ENCODE measurements at regions not wholly inside any gene's neighbourhood (a gene's known extent, or its start where the extent isn't known, plus 50 kb on each side); places are given as distances from the start of the nearest gene placed in this dataset.

DNA sequence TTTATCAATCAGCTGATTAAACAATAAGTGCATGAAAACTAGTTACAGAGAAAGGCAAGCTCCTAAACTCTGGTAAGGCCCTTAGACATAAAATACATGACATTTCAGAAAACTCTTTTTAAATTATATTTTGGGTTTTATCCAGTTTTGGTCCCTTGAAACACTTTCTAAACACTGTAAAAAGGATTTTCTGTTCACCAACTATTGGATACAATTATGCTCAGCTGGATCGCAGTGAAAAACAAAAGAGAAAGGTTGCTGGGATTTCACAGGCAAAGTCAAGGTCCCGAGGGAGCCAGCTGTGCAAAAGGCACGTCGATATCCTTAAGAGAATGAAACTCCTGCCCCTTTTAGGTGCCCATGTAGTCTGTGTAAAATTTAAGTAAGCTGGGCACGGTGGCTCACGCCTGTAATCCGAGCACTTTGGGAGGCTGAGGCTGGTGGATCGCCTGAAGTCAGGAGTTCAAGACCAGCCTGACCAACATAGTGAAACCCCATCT lies 1018.4 kb upstream of the INTU start:
- no peaks in the 10 kb centered on the region for H3K27me3 ChIP-seq (ENCODE audit: control insufficient read depth, insufficient read depth, low read length)
- TF ChIP-seq, protein P1, sequence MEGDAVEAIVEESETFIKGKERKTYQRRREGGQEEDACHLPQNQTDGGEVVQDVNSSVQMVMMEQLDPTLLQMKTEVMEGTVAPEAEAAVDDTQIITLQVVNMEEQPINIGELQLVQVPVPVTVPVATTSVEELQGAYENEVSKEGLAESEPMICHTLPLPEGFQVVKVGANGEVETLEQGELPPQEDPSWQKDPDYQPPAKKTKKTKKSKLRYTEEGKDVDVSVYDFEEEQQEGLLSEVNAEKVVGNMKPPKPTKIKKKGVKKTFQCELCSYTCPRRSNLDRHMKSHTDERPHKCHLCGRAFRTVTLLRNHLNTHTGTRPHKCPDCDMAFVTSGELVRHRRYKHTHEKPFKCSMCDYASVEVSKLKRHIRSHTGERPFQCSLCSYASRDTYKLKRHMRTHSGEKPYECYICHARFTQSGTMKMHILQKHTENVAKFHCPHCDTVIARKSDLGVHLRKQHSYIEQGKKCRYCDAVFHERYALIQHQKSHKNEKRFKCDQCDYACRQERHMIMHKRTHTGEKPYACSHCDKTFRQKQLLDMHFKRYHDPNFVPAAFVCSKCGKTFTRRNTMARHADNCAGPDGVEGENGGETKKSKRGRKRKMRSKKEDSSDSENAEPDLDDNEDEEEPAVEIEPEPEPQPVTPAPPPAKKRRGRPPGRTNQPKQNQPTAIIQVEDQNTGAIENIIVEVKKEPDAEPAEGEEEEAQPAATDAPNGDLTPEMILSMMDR (IDR thresholded peaks at IDR 0.05; ENCODE audit: borderline replicate concordance, extremely low read depth, insufficient read depth) = no peak
- H3K36me3 ChIP-seq (ENCODE audit: control insufficient read depth in 2 of 3, insufficient read depth in 3 of 3, low read length in 3 of 3) = no peaks in the 10 kb centered on the region
- intact Hi-C loops (cut with DNase I) = no loop called here
- no peak overlapping the region for H3K4me3 ChIP-seq (ENCODE audit: low read length in 3 of 3)
- no peak overlapping the region for H3K27ac ChIP-seq (ENCODE audit: low read depth in 2 of 2, low read length in 2 of 2)
- H3K4me1 ChIP-seq (ENCODE audit: control insufficient read depth in 2 of 3, insufficient read depth in 2 of 3, low read depth in 1 of 3, low read length in 3 of 3) = no peaks in the 10 kb centered on the region
- H3K9me3 ChIP-seq (ENCODE audit: control insufficient read depth in 2 of 3, insufficient read depth in 1 of 3, low read length in 3 of 3) = no peaks in the 10 kb centered on the region
- no peak for DNase-seq
- FAIRE-seq = no peak
- no peak overlapping the region for H3K9ac ChIP-seq (ENCODE audit: low read length in 3 of 3)

DNA sequence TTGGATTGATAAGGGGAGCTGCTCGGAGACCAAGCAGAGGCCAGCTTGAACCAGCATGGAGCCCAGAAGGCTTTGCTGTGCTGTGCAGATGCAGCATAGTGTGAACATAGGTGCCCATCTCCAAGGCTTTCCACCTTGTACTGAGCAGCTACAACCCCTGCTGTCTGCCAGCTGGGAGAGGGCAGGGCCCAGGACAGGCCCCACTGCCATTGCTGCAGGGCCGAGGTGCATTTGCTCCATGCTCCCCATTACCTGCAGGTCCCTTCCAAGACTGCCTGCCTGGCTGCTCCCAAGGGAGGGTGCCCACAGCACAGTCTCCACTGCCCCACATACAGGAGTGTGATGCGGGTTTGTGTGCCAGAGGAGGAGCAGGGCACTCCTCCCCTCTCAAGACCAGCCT lies 1016.0 kb upstream of the INTU start:
- H3K4me3 ChIP-seq (ENCODE audit: low read length in 3 of 3) = no peak overlapping the region
- no peaks in the 10 kb centered on the region for H3K9me3 ChIP-seq (ENCODE audit: control insufficient read depth in 2 of 3, insufficient read depth in 1 of 3, low read length in 3 of 3)

DNA sequence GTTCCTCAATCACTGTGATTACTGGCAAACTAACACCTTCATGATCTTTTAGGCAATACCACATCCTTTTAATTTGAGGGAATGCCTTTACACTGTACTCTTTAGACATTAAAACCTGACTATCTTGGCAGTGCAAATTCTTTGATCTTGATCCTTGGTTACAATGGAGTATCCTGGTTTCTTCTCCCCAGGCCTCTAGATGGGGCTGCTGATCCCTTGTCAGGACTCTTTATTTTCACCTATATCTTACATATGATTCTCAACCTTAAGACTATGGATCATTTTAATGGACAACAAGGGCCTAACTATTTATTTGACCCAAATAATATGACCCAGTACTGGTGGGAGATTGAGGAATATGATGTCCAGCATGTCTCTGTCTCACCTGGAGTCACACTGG lies 1005.5 kb upstream of the INTU start:
- DNase-seq (no peak), FAIRE-seq (no peak)
- Histone ChIP-seq H3K27me3 (ENCODE audit: control insufficient read depth, insufficient read depth, low read length) (no peaks in the 10 kb centered on the region), H3K4me3 (ENCODE audit: low read length in 3 of 3) (no peak overlapping the region), H3K9me3 (ENCODE audit: control insufficient read depth in 2 of 3, insufficient read depth in 1 of 3, low read length in 3 of 3) (no peaks in the 10 kb centered on the region), H3K27ac (ENCODE audit: low read depth in 2 of 2, low read length in 2 of 2) (no peak overlapping the region), H3K9ac (ENCODE audit: low read length in 3 of 3) (no peak overlapping the region), H3K4me1 (ENCODE audit: control insufficient read depth in 2 of 3, insufficient read depth in 2 of 3, low read depth in 1 of 3, low read length in 3 of 3) (no peaks in the 10 kb centered on the region), H3K36me3 (ENCODE audit: control insufficient read depth in 2 of 3, insufficient read depth in 3 of 3, low read length in 3 of 3) (no peaks in the 10 kb centered on the region)
- intact Hi-C loops (cut with DNase I) = no loop called here
- TF ChIP-seq, protein P1 (IDR thresholded peaks at IDR 0.05; ENCODE audit: borderline replicate concordance, extremely low read depth, insufficient read depth) = no peak

More for the DNA sequence above, 1016.0 kb upstream of the INTU start:
- Histone ChIP-seq H3K4me1 (ENCODE audit: control insufficient read depth in 2 of 3, insufficient read depth in 2 of 3, low read depth in 1 of 3, low read length in 3 of 3) (no peaks in the 10 kb centered on the region), H3K27ac (ENCODE audit: low read depth in 2 of 2, low read length in 2 of 2) (no peak overlapping the region), H3K36me3 (ENCODE audit: control insufficient read depth in 2 of 3, insufficient read depth in 3 of 3, low read length in 3 of 3) (no peaks in the 10 kb centered on the region), H3K27me3 (ENCODE audit: control insufficient read depth, insufficient read depth, low read length) (no peaks in the 10 kb centered on the region), H3K9ac (ENCODE audit: low read length in 3 of 3) (no peak overlapping the region)
- TF ChIP-seq, protein P1 (IDR thresholded peaks at IDR 0.05; ENCODE audit: borderline replicate concordance, extremely low read depth, insufficient read depth) = no peak
- FAIRE-seq (no peak), DNase-seq (no peak)
- intact Hi-C loops (cut with DNase I) = no loop called here

DNA sequence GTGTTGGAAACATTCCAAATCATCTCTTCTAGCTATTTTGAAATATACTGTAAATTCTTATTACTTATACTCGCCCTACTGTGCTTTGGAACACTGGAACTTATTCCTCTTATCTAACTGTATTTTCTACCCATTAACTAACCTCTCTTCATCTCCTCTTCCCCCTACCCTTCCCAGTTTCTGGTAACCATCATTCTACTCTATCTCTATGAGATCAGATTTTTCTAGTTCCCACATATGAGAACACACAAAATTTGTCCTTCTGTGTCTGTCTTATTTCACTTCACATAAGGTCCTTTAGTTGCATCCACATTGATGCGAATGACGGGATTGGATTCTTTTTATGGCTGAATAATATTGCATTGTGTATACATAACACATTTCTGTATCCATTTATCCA lies 1003.8 kb upstream of the INTU start:
- TF ChIP-seq, protein P1 (IDR thresholded peaks at IDR 0.05; ENCODE audit: borderline replicate concordance, extremely low read depth, insufficient read depth) = no peak
- Histone ChIP-seq H3K27me3 (ENCODE audit: control insufficient read depth, insufficient read depth, low read length) (no peaks in the 10 kb centered on the region), H3K9ac (ENCODE audit: low read length in 3 of 3) (no peak overlapping the region), H3K4me1 (ENCODE audit: control insufficient read depth in 2 of 3, insufficient read depth in 2 of 3, low read depth in 1 of 3, low read length in 3 of 3) (no peaks in the 10 kb centered on the region), H3K9me3 (ENCODE audit: control insufficient read depth in 2 of 3, insufficient read depth in 1 of 3, low read length in 3 of 3) (no peaks in the 10 kb centered on the region), H3K36me3 (ENCODE audit: control insufficient read depth in 2 of 3, insufficient read depth in 3 of 3, low read length in 3 of 3) (no peaks in the 10 kb centered on the region), H3K4me3 (ENCODE audit: low read length in 3 of 3) (no peak overlapping the region), H3K27ac (ENCODE audit: low read depth in 2 of 2, low read length in 2 of 2) (no peak overlapping the region)
- DNase-seq = no peak
- FAIRE-seq = no peak
- intact Hi-C loops (cut with DNase I) = no loop called here

All from kidney (tissue), 13 donors.